ENCODE measurements at regions not wholly inside any gene's neighbourhood (a gene's known extent, or its start where the extent isn't known, plus 50 kb on each side); places are given as distances from the start of the nearest gene placed in this dataset.
A peak's percentile ranks its signal among the peaks of the same experiment; 100 is the strongest.

DNA sequence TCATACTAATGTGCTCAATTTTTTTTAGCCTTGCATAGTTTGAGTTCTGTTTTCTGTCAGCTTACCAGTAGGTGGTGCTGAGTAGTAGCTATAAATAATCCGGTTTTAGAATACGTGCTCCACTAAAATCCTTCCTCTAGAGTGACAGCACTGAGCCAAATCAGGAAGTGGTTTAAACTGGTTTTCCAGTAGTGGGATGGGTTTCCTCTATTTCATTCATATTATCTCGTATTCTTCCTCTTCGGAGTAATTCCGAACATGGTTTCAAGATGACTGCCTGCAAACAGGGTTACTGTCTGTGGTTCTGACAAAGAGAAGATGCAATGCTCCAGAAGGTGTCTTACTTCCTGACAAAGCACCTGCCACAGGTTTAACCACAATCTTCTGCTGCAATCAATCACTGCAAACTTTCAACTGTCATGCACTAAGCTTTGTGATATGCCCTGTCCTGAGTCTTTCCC is 496.9 kb upstream of the VRK2 start:
- TF ChIP-seq POLR2AphosphoS5 (IDR thresholded peaks at IDR 0.05; ENCODE audit: low read depth, low read length) (no peak), TCF12 (IDR thresholded peaks at IDR 0.05; ENCODE audit: low read depth, low read length) (no peak), TAF1 (IDR thresholded peaks at IDR 0.05; ENCODE audit: low read depth, low read length) (no peak), EP300 (IDR thresholded peaks at IDR 0.05; ENCODE audit: borderline replicate concordance in 1 of 2, low read depth in 2 of 2, low read length in 2 of 2) (no peak), JUND (IDR thresholded peaks at IDR 0.05; ENCODE audit: low read length) (no peak), POLR2A (IDR thresholded peaks at IDR 0.05; ENCODE audit: control extremely low read depth in 1 of 2, low read depth in 2 of 2, low read length in 2 of 2) (no peak), MAFK (IDR thresholded peaks at IDR 0.05; ENCODE audit: low read depth, low read length) (no peak), JUN (IDR thresholded peaks at IDR 0.05; ENCODE audit: low read depth, low read length) (no peak), EZH2 (IDR thresholded peaks at IDR 0.05; ENCODE audit: low read depth, low read length, severe bottlenecking) (no peak), GTF2F1 (IDR thresholded peaks at IDR 0.05; ENCODE audit: borderline replicate concordance, low read depth, low read length) (no peak), NRF1 (IDR thresholded peaks at IDR 0.05; ENCODE audit: low read depth, low read length) (no peak), KDM5A (IDR thresholded peaks at IDR 0.05; ENCODE audit: low read length) (no peak), CEBPB (IDR thresholded peaks at IDR 0.05; ENCODE audit: low read depth, low read length) (no peak)
- TF ChIP-seq, protein P1, sequence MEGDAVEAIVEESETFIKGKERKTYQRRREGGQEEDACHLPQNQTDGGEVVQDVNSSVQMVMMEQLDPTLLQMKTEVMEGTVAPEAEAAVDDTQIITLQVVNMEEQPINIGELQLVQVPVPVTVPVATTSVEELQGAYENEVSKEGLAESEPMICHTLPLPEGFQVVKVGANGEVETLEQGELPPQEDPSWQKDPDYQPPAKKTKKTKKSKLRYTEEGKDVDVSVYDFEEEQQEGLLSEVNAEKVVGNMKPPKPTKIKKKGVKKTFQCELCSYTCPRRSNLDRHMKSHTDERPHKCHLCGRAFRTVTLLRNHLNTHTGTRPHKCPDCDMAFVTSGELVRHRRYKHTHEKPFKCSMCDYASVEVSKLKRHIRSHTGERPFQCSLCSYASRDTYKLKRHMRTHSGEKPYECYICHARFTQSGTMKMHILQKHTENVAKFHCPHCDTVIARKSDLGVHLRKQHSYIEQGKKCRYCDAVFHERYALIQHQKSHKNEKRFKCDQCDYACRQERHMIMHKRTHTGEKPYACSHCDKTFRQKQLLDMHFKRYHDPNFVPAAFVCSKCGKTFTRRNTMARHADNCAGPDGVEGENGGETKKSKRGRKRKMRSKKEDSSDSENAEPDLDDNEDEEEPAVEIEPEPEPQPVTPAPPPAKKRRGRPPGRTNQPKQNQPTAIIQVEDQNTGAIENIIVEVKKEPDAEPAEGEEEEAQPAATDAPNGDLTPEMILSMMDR (IDR thresholded peaks at IDR 0.05; ENCODE audit: control extremely low read depth in 1 of 3, insufficient read depth in 1 of 3, low read depth in 1 of 3, low read length in 3 of 3) = peak in 2 of 3 experiments; percentile 22 to 60; a peak in 2 of 4 replicates

Data from H1 (cell line).